ACC112 (cell line): ENCODE measurements at regions not wholly inside any gene's neighbourhood (a gene's known extent, or its start where the extent isn't known, plus 50 kb on each side); places are given as distances from the start of the nearest gene placed in this dataset.

Experiments used
- H2AFZ ChIP-seq: fragments of 200-600 bp; sonication (generic); one replicate; pipeline ENCODE4 v1.6.0; 2017; ENCODE audit warnings: antibody characterized with exemption, low read length; ENCODE audit not compliant: unreplicated experiment
- H3K27ac ChIP-seq: fragments of 200-600 bp; sonication (generic); 2 replicates; pipeline ENCODE4 v1.5.1; 2014; ENCODE audit warnings: low read depth, mild to moderate bottlenecking, antibody characterized with exemption, low read length, moderate library complexity
- H3K27me3 ChIP-seq: fragments of 200-600 bp; sonication (generic); 2 replicates; pipeline ENCODE4 v1.6.1; 2014; ENCODE audit warnings: mild to moderate bottlenecking, antibody characterized with exemption, low read length, moderate library complexity, mixed read lengths; ENCODE audit not compliant: insufficient read depth
- H3K36me3 ChIP-seq: fragments of 200-600 bp; sonication (generic); 2 replicates; pipeline ENCODE4 v1.6.1; 2016; ENCODE audit warnings: mild to moderate bottlenecking, antibody characterized with exemption, low read length, moderate library complexity, mixed read lengths; ENCODE audit not compliant: insufficient read depth
- H3K4me1 ChIP-seq: fragments of 200-600 bp; sonication (generic); one replicate; pipeline ENCODE4 v1.6.1; 2016; ENCODE audit warnings: low read length, mixed read lengths; ENCODE audit not compliant: insufficient read depth, unreplicated experiment, control insufficient read depth
- H3K4me3 ChIP-seq: fragments of 200-600 bp; sonication (generic); 2 replicates; pipeline ENCODE4 v1.5.1; 2014; ENCODE audit warnings: mild to moderate bottlenecking, low read depth, low read length
- H3K79me2 ChIP-seq: fragments of 200-600 bp; sonication (generic); one replicate; pipeline ENCODE4 v1.6.0; 2016; ENCODE audit warnings: low read length; ENCODE audit not compliant: control insufficient read depth, unreplicated experiment, insufficient read depth

DNA sequence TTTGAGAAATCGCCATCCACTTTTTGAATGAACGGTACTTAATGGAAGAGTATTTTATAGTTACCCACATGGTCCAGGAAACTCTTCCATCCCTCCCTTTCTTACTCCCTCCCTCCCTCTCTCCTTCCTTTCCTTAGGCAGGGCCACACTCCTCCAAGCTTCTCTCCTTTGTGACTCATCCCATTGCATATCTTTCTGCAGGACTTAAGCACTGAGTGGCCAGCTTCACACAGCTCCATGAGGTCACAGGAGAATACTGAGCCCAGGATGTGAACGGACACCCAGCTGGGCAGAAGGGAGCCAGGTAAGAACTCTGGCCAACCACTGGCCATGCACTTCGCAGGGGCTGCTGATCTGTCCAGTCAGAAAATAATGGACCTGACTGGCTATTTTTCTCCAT is 189.7 kb upstream of the ADCY1 start:
- Histone ChIP-seq H3K4me3 (no peak overlapping the region), H3K27ac (no peak overlapping the region), H3K36me3 (no peaks in the 10 kb centered on the region), H2AFZ (no peak overlapping the region), H3K4me1 (no peaks in the 10 kb centered on the region), H3K27me3 (no peaks in the 10 kb centered on the region), H3K79me2 (no peaks in the 10 kb centered on the region)

GRCh38 chr7:45387837-45388236 is 186.3 kb upstream of the ADCY1 start:
- no peaks in the 10 kb centered on the region for H3K36me3 ChIP-seq

DNA sequence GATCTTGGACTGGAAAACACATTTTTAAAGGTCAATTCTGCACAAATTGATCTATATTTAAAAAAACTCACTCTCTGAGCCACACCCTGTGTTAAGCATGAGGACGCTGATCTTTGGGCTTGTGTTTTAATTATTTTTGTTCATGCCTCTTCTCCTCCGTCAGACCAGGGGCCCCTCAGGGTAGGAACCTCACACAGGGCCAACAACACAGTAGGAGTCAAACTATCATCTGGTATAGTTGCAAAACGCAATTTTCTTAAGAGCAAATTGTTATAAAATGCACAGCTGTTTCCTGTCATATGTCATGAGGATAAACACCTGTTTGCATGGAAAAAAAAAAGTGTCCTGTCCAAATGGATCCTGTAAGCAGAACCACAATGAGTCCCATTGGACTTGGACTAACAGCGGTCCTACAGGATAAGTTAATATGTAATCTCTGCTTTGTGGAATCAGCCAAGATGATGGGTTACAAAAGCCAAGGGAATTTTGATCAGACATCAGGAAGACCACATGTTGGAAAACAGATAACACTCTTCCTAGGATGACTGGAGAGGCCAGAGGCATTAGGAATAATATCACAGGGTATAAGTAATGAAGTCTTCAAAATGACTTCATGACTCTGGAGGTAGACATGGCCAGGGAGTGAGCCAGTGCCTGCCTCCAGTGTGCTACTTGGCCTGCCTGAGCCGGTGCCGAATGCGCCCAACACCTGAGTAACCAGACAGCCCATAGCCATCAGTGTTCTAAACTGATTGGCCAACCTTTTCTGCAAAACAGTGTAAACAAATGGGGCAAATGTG is 184.9 kb upstream of the ADCY1 start:
- Histone ChIP-seq H2AFZ (no peak overlapping the region), H3K4me3 (no peak overlapping the region), H3K36me3 (no peaks in the 10 kb centered on the region), H3K4me1 (no peaks in the 10 kb centered on the region), H3K27ac (no peak overlapping the region), H3K79me2 (no peaks in the 10 kb centered on the region), H3K27me3 (no peaks in the 10 kb centered on the region)

More at GRCh38 chr7:45387837-45388236, 186.3 kb upstream of the ADCY1 start:
- Histone ChIP-seq H3K4me1 (no peaks in the 10 kb centered on the region), H3K79me2 (no peaks in the 10 kb centered on the region), H2AFZ (no peak overlapping the region), H3K27ac (no peak overlapping the region), H3K4me3 (no peak overlapping the region), H3K27me3 (no peaks in the 10 kb centered on the region)

DNA sequence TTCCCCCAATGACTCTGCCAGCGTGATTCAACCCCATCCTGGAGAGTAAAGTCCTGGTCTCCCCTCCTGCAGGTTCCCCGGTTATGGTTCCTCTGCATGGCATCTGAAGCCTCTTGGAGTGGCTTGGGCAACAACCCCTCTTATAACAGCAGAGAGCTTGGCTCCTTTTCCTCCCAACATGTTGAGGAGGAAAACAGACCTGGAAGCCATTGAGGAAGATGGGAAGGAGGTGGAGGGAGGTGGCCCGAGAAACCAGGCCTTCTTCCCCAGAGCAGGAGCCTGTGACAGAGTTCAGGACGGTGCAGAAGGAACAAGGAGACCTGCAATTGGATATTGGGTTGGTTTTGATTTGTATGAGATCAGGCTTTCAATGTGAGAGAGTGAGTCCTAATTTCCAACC is 184.0 kb upstream of the ADCY1 start:
- H3K4me1 ChIP-seq = no peaks in the 10 kb centered on the region
- no peak overlapping the region for H2AFZ ChIP-seq
- H3K27ac ChIP-seq = no peak overlapping the region

DNA sequence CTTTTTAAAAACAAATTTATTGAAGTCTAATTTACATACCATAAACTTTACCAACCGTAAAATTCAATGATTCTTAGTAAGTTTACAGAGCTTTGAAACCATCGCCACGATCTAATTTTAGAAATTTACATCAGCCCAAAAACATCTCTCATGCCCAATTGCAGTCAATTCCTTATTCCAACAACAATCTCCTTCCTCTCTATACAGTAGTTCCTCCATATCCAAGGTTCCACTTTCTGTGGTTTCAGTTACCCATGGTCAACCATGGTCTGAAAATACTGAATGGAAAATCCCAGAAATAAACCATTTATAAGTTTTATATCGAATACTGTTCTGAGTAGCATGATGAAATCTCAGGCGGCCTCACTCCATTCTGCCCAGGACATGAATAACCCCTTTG is 183.4 kb upstream of the ADCY1 start:
- no peaks in the 10 kb centered on the region for H3K27me3 ChIP-seq
- H3K36me3 ChIP-seq = no peaks in the 10 kb centered on the region
- no peak overlapping the region for H3K4me3 ChIP-seq
- no peaks in the 10 kb centered on the region for H3K4me1 ChIP-seq
- H3K27ac ChIP-seq = no peak overlapping the region
- H2AFZ ChIP-seq = no peak overlapping the region
- H3K79me2 ChIP-seq = no peaks in the 10 kb centered on the region

More for the DNA sequence above, 184.0 kb upstream of the ADCY1 start:
- Histone ChIP-seq H3K36me3 (no peaks in the 10 kb centered on the region), H3K27me3 (no peaks in the 10 kb centered on the region), H3K79me2 (no peaks in the 10 kb centered on the region), H3K4me3 (no peak overlapping the region)

GRCh38 chr7:45391618-45392451 is 182.3 kb upstream of the ADCY1 start:
- Histone ChIP-seq H3K27ac (no peak overlapping the region), H3K27me3 (no peaks in the 10 kb centered on the region), H2AFZ (no peak overlapping the region), H3K36me3 (no peaks in the 10 kb centered on the region), H3K4me3 (no peak overlapping the region), H3K79me2 (no peaks in the 10 kb centered on the region), H3K4me1 (no peaks in the 10 kb centered on the region)

GRCh38 chr7:45394117-45394708 is 180.0 kb upstream of the ADCY1 start:
- Histone ChIP-seq H3K79me2 (no peaks in the 10 kb centered on the region), H2AFZ (no peak overlapping the region), H3K27me3 (no peaks in the 10 kb centered on the region), H3K4me3 (no peak overlapping the region), H3K27ac (no peak overlapping the region), H3K36me3 (no peaks in the 10 kb centered on the region), H3K4me1 (no peaks in the 10 kb centered on the region)

DNA sequence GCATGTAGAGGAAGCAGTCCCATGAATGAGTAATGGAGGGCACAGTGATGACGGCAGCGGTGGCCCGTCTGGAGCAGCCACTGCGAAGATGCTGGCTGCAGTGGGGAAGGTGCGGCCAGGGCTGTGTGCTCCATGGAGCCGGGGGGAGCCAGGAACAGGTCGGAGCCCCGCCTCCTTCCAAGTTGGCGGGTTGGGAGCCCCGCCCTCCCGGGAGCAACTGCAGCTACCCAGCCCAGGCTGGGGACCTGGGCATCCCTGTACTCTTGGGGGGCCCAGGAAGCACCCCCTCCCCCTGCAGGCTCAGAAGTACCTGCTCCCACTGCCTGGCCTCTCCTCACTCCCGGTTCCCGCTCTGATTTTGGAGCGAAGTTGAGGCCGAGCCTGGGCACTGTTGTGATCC is 175.1 kb upstream of the ADCY1 start:
- H3K27me3 ChIP-seq = no peaks in the 10 kb centered on the region
- H3K27ac ChIP-seq = no peak overlapping the region
- H3K4me1 ChIP-seq = no peaks in the 10 kb centered on the region
- H2AFZ ChIP-seq = no peak overlapping the region
- no peaks in the 10 kb centered on the region for H3K36me3 ChIP-seq
- no peak overlapping the region for H3K4me3 ChIP-seq
- no peaks in the 10 kb centered on the region for H3K79me2 ChIP-seq

GRCh38 chr7:45400680-45401079 is 173.5 kb upstream of the ADCY1 start:
- H2AFZ ChIP-seq = no peak overlapping the region
- no peaks in the 10 kb centered on the region for H3K79me2 ChIP-seq
- no peak overlapping the region for H3K4me3 ChIP-seq
- H3K4me1 ChIP-seq = no peaks in the 10 kb centered on the region
- no peaks in the 10 kb centered on the region for H3K27me3 ChIP-seq
- no peak overlapping the region for H3K27ac ChIP-seq
- H3K36me3 ChIP-seq = no peaks in the 10 kb centered on the region

GRCh38 chr7:45401155-45401554 is 173.0 kb upstream of the ADCY1 start:
- Histone ChIP-seq H3K4me3 (no peak overlapping the region), H2AFZ (no peak overlapping the region), H3K79me2 (no peaks in the 10 kb centered on the region), H3K4me1 (no peaks in the 10 kb centered on the region), H3K27me3 (no peaks in the 10 kb centered on the region), H3K36me3 (no peaks in the 10 kb centered on the region), H3K27ac (no peak overlapping the region)
